HepG2 (cell line): ENCODE measurements at regions not wholly inside any gene's neighbourhood (a gene's known extent, or its start where the extent isn't known, plus 50 kb on each side); places are given as distances from the start of the nearest gene placed in this dataset.

ENCODE experiments used
- ATAC-seq: fragments of 200-7000 bp; cut with Tn5 transposase; 3 replicates; pipeline ENCODE4 v1.9.1; 2020; ENCODE audit warnings: mild to moderate bottlenecking, moderate library complexity
- BruUV-seq: library from RNA; stranded (reverse); fragments of 400-500 nt; replicated peaks from 2 replicates; lab custom pipeline; 2021; lab: Mats Ljungman, UMichigan
- CTCF ChIA-PET: fragments of 300-600 bp; formaldehyde crosslinking; extraction: SDS; loops from one replicate; lab custom pipeline; 2021; ENCODE audit warnings: low total read pairs, inconsistent platforms, low intra/inter-chr PET ratio; lab: Yijun Ruan, JAX
- POLR2A ChIA-PET: fragments of 350-600 bp; sonication (Branson Sonifier 250); formaldehyde crosslinking; loops from one replicate; lab custom pipeline; 2020; ENCODE audit warnings: antibody characterized with exemption, inconsistent platforms; lab: Yijun Ruan, JAX
- DNase-seq: peaks from one replicate; pipeline ENCODE4 v3.0.0-alpha.2; 2015; ENCODE audit warnings: low spot score
- FAIRE-seq: peaks from 3 replicates; lab custom pipeline; 2011; peaks lifted over from hg19 to GRCh38; lab: Jason Lieb, UNC
- H2AFZ ChIP-seq: one replicate; pipeline ENCODE4 v1.6.1; 2011; ENCODE audit warnings: low read length, inconsistent platforms
- H3K27ac ChIP-seq: fragments of 300-600 bp; 3 replicates; pipeline ENCODE4 v1.8.0; 2011; ENCODE audit warnings: mixed run types, mild to moderate bottlenecking, mixed read lengths, low read length, inconsistent platforms; ENCODE audit not compliant: insufficient read depth; ENCODE audit errors: extremely low read length
- H3K27me3 ChIP-seq, 2 experiments: fragments of 200-600 bp in 1 of 2; 2 replicates in 1 of 2; 3 replicates in 1 of 2; pipeline versions ENCODE4 v1.6.0 to v1.8.0; 2011; ENCODE audit warnings: low read length in 2 of 2, mild to moderate bottlenecking in 2 of 2, moderate library complexity in 2 of 2, inconsistent platforms in 1 of 2; ENCODE audit not compliant: insufficient read depth in 2 of 2, control insufficient read depth in 1 of 2
- H3K36me3 ChIP-seq, 2 experiments: fragments of 200-600 bp in 1 of 2; replicated peaks in 1 of 2; 2 replicates in 1 of 2; 3 replicates in 1 of 2; pipeline versions ENCODE4 v1.5.1 to v1.8.0; 2011; ENCODE audit warnings: low read length in 2 of 2, inconsistent platforms in 1 of 2; ENCODE audit not compliant: insufficient read depth in 2 of 2, control insufficient read depth in 1 of 2
- H3K4me1 ChIP-seq: 2 replicates; pipeline ENCODE4 v1.5.1; 2012; ENCODE audit warnings: low read length, inconsistent platforms; ENCODE audit not compliant: insufficient read depth
- H3K4me2 ChIP-seq: 2 replicates; pipeline ENCODE4 v1.6.0; 2011; ENCODE audit warnings: low read depth, low read length, inconsistent platforms
- H3K4me3 ChIP-seq, 3 experiments: fragments of 200-600 bp in 1 of 3; sonication (generic), shearing (Covaris generic) in 1 of 3; replicated peaks in 1 of 3; 2 replicates each; pipeline ENCODE4 v1.5.1; 2011 to 2016; ENCODE audit warnings: low read length in 3 of 3, inconsistent platforms in 2 of 3, low read depth in 2 of 3, mild to moderate bottlenecking in 2 of 3, control low read depth in 1 of 3, mixed read lengths in 1 of 3; ENCODE audit not compliant: insufficient read depth in 1 of 3
- H3K79me2 ChIP-seq: one replicate; pipeline ENCODE4 v1.6.1; 2011; ENCODE audit warnings: low read length, inconsistent platforms; ENCODE audit not compliant: insufficient read depth
- H3K9ac ChIP-seq: 2 replicates; pipeline ENCODE4 v1.6.0; 2011; ENCODE audit warnings: mild to moderate bottlenecking, low read depth, low read length, inconsistent platforms; ENCODE audit not compliant: insufficient read depth
- H3K9me3 ChIP-seq: 2 replicates; pipeline ENCODE4 v1.5.1; 2012; ENCODE audit warnings: mild to moderate bottlenecking, low read length
- H4K20me1 ChIP-seq: 2 replicates; pipeline ENCODE4 v1.6.0; 2011; ENCODE audit warnings: inconsistent platforms, mild to moderate bottlenecking, low read length, moderate library complexity; ENCODE audit not compliant: insufficient read depth
- DMAP1 ChIP-seq: IDR thresholded peaks from 2 replicates; pipeline ENCODE4 v1.6.1; 2016
- DNMT3B ChIP-seq: conservative IDR thresholded peaks from 2 replicates; pipeline ENCODE4 v1.6.1; 2016; ENCODE audit warnings: missing biosample characterization, control low read depth
- MAFK ChIP-seq, 2 experiments: IDR thresholded peaks in 1 of 2; conservative IDR thresholded peaks in 1 of 2; 2 replicates each; pipeline ENCODE4 v1.6.1; 2011; ENCODE audit warnings: improper control_type of control experiment in 2 of 2, low read length in 2 of 2
- NFE2L1 ChIP-seq: sonication (generic); formaldehyde crosslinking; IDR thresholded peaks from 2 replicates; pipeline ENCODE4 v1.4.0; 2020; ENCODE audit warnings: missing genetic modification reagents, mild to moderate bottlenecking, borderline replicate concordance
- NFYC ChIP-seq: IDR thresholded peaks from 2 replicates; pipeline ENCODE4 v1.6.1; 2016; ENCODE audit warnings: missing genetic modification reagents, missing compliant biosample characterization
- NR2C2 ChIP-seq: sonication (generic); formaldehyde crosslinking; IDR thresholded peaks from 2 replicates; pipeline ENCODE4 v1.4.0; 2020; ENCODE audit warnings: missing genetic modification reagents, mild to moderate bottlenecking, moderate library complexity, borderline replicate concordance
- SNRNP70 ChIP-seq: fragments of 200-400 bp; formaldehyde crosslinking; IDR thresholded peaks from 2 replicates; pipeline ENCODE4 v1.6.1; 2017; ENCODE audit warnings: mild to moderate bottlenecking, low read depth, low read length, moderate library complexity
- SRY ChIP-seq: sonication (generic); formaldehyde crosslinking; IDR thresholded peaks from 2 replicates; pipeline ENCODE4 v1.8.0; 2022; ENCODE audit warnings: mild to moderate bottlenecking, missing genetic modification reagents
- ZBTB3 ChIP-seq: sonication (generic); formaldehyde crosslinking; IDR thresholded peaks from 2 replicates; pipeline ENCODE4 v1.4.0; 2020; ENCODE audit warnings: low read depth, mild to moderate bottlenecking, moderate library complexity, missing genetic modification reagents, borderline replicate concordance
- ZFAT ChIP-seq: sonication (generic); formaldehyde crosslinking; conservative IDR thresholded peaks from 2 replicates; pipeline ENCODE4 v1.8.1; 2023; ENCODE audit warnings: missing genetic modification reagents, inconsistent platforms
- ZNF446 ChIP-seq: sonication (generic); formaldehyde crosslinking; IDR thresholded peaks from 2 replicates; pipeline ENCODE4 v1.5.0; 2020; ENCODE audit warnings: mild to moderate bottlenecking, missing genetic modification reagents
- ZNF792 ChIP-seq: IDR thresholded peaks from 2 replicates; pipeline ENCODE4 v1.6.1; 2016
- WGBS: methylation state at CpG from one replicate; pipeline ENCODE4 v1.1.6; 2017; ENCODE audit warnings: low lambda C conversion rate; 5-methylcytosine and 5-hydroxymethylcytosine counted together
- in situ Hi-C: cut with HindIII; loops from 2 replicates; pipeline ENCODE4 v1.10.0; 2017; ENCODE audit warnings: low pct_unique_long_range_greater_than_20kb; ENCODE audit not compliant: extremely low pct_ligation_motif_present
- intact Hi-C: fragments of 100-400 bp; cut with micrococcal nuclease; formaldehyde crosslinking; loops from one replicate; pipeline ENCODE4 v1.10.0; 2022; ENCODE audit not compliant: unreplicated experiment
- TF ChIP-seq, protein P1 (sequence below): sonication (generic); formaldehyde crosslinking; IDR thresholded peaks from 2 replicates; pipeline ENCODE4 v1.8.0; 2022; ENCODE audit warnings: missing genetic modification reagents, low read depth, mild to moderate bottlenecking, borderline replicate concordance
- TF ChIP-seq, protein P2 (sequence below), 2 experiments: fragments of 450-650 bp in 1 of 2; sonication (generic) in 1 of 2; formaldehyde crosslinking; IDR thresholded peaks; 2 replicates each; pipeline versions ENCODE4 v1.5.0 to v1.8.0; 2020 to 2022; ENCODE audit warnings: mild to moderate bottlenecking in 1 of 2, missing genetic modification reagents in 1 of 2
- TF ChIP-seq, protein P3 (sequence below): sonication (generic); formaldehyde crosslinking; IDR thresholded peaks from 2 replicates; pipeline ENCODE4 v1.8.0; 2022; ENCODE audit warnings: missing genetic modification reagents, mild to moderate bottlenecking, borderline replicate concordance
- TF ChIP-seq, protein P4 (sequence below): IDR thresholded peaks from 2 replicates; pipeline ENCODE4 v1.6.1; 2016; ENCODE audit warnings: low read depth, missing genetic modification reagents, missing compliant biosample characterization
- TF ChIP-seq, protein P5 (sequence below): sonication (generic); formaldehyde crosslinking; IDR thresholded peaks from 2 replicates; pipeline ENCODE4 v1.5.0; 2020; ENCODE audit warnings: mild to moderate bottlenecking, missing genetic modification reagents

DNA sequence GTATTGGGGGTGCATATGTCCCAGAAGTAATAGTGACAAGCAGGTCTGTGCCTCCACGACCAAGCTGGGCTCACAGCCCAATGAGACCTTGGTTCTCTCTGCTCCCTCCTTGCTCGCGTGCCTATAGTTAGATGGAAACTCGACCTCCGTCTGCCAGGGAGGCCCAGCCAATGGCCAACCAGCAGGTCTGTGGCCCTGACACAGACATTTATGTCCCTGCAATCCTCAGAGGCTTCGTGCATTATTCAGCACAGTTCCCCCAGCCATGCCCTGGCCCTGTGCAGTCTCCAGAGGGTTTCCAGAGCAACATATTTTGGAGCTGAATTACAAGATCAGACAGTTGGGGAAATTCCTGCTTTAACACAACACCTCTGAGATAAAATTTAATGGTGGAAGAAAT is 105.1 kb downstream of the UQCRFS1 start:
- no peak for FAIRE-seq
- no peak for TF ChIP-seq NFYC
- no peak for TF ChIP-seq SRY
- TF ChIP-seq DNMT3B = no peak
- no peak for TF ChIP-seq ZFAT
- no peak for TF ChIP-seq NFE2L1
- TF ChIP-seq, protein P1, sequence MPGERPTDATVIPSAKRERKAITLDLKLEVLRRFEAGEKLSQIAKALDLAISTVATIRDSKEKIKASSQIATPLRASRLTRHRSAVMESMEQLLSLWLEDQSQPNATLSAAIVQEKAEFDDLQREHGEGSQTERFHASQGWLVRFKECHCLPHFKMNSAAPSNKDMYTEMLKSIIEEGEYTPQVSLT (CRISPR knock-in tag) = no peak
- TF ChIP-seq, protein P2, sequence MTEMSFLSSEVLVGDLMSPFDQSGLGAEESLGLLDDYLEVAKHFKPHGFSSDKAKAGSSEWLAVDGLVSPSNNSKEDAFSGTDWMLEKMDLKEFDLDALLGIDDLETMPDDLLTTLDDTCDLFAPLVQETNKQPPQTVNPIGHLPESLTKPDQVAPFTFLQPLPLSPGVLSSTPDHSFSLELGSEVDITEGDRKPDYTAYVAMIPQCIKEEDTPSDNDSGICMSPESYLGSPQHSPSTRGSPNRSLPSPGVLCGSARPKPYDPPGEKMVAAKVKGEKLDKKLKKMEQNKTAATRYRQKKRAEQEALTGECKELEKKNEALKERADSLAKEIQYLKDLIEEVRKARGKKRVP (CRISPR knock-in tag; IDR thresholded peaks at IDR 0.05) = no peak
- TF ChIP-seq ZNF446 = no peak
- no peak for TF ChIP-seq MAFK (conservative IDR thresholded peaks at IDR 0.05 in 1 of 2, IDR thresholded peaks at IDR 0.05 in 1 of 2; ENCODE audit: low read length in 2 of 2)
- no peak for TF ChIP-seq ZNF792 (CRISPR knock-in tag)
- no peak for TF ChIP-seq DMAP1 (CRISPR knock-in tag)
- TF ChIP-seq, protein P3, sequence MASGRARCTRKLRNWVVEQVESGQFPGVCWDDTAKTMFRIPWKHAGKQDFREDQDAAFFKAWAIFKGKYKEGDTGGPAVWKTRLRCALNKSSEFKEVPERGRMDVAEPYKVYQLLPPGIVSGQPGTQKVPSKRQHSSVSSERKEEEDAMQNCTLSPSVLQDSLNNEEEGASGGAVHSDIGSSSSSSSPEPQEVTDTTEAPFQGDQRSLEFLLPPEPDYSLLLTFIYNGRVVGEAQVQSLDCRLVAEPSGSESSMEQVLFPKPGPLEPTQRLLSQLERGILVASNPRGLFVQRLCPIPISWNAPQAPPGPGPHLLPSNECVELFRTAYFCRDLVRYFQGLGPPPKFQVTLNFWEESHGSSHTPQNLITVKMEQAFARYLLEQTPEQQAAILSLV (CRISPR knock-in tag) = no peak
- TF ChIP-seq NR2C2 (CRISPR knock-in tag) = no peak
- TF ChIP-seq ZBTB3 (CRISPR knock-in tag) = no peak
- TF ChIP-seq, protein P4, sequence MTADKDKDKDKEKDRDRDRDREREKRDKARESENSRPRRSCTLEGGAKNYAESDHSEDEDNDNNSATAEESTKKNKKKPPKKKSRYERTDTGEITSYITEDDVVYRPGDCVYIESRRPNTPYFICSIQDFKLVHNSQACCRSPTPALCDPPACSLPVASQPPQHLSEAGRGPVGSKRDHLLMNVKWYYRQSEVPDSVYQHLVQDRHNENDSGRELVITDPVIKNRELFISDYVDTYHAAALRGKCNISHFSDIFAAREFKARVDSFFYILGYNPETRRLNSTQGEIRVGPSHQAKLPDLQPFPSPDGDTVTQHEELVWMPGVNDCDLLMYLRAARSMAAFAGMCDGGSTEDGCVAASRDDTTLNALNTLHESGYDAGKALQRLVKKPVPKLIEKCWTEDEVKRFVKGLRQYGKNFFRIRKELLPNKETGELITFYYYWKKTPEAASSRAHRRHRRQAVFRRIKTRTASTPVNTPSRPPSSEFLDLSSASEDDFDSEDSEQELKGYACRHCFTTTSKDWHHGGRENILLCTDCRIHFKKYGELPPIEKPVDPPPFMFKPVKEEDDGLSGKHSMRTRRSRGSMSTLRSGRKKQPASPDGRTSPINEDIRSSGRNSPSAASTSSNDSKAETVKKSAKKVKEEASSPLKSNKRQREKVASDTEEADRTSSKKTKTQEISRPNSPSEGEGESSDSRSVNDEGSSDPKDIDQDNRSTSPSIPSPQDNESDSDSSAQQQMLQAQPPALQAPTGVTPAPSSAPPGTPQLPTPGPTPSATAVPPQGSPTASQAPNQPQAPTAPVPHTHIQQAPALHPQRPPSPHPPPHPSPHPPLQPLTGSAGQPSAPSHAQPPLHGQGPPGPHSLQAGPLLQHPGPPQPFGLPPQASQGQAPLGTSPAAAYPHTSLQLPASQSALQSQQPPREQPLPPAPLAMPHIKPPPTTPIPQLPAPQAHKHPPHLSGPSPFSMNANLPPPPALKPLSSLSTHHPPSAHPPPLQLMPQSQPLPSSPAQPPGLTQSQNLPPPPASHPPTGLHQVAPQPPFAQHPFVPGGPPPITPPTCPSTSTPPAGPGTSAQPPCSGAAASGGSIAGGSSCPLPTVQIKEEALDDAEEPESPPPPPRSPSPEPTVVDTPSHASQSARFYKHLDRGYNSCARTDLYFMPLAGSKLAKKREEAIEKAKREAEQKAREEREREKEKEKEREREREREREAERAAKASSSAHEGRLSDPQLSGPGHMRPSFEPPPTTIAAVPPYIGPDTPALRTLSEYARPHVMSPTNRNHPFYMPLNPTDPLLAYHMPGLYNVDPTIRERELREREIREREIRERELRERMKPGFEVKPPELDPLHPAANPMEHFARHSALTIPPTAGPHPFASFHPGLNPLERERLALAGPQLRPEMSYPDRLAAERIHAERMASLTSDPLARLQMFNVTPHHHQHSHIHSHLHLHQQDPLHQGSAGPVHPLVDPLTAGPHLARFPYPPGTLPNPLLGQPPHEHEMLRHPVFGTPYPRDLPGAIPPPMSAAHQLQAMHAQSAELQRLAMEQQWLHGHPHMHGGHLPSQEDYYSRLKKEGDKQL = no peak
- TF ChIP-seq, protein P5, sequence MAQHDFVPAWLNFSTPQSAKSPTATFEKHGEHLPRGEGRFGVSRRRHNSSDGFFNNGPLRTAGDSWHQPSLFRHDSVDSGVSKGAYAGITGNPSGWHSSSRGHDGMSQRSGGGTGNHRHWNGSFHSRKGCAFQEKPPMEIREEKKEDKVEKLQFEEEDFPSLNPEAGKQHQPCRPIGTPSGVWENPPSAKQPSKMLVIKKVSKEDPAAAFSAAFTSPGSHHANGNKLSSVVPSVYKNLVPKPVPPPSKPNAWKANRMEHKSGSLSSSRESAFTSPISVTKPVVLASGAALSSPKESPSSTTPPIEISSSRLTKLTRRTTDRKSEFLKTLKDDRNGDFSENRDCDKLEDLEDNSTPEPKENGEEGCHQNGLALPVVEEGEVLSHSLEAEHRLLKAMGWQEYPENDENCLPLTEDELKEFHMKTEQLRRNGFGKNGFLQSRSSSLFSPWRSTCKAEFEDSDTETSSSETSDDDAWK (CRISPR knock-in tag) = no peak
- TF ChIP-seq SNRNP70 = no peak

More for the DNA sequence above, 105.1 kb downstream of the UQCRFS1 start:
- Histone ChIP-seq H4K20me1 (no peaks in the 10 kb centered on the region), H3K4me2 (no peak overlapping the region), H3K36me3 (no peaks in the 10 kb centered on the region), H3K27ac (no peak overlapping the region), H3K4me3 (no peak overlapping the region), H3K9ac (no peak overlapping the region), H3K9me3 (peaks cover 19% of the 10 kb centered on the region), H3K79me2 (no peaks in the 10 kb centered on the region), H2AFZ (no peak overlapping the region), H3K4me1 (no peaks in the 10 kb centered on the region), H3K27me3 (no peaks in the 10 kb centered on the region)
- ATAC-seq (no peak), DNase-seq (no peak)
- intact Hi-C loops (no loop called here), in situ Hi-C loops (no loop called here)
- ChIA-PET POLR2A (no interaction called here), CTCF (no interaction called here)
- no TSS peak for BruUV-seq
- WGBS = 0% methylated on average over 1 of the region's 6 CpGs
